ENCODE measurements at regions not wholly inside any gene's neighbourhood (a gene's known extent, or its start where the extent isn't known, plus 50 kb on each side); places are given as distances from the start of the nearest gene placed in this dataset.

- no peak for DNase-seq (ENCODE audit: extremely low spot score, unreplicated experiment)
- Mint-ChIP-seq H3K27me3 (peaks cover 5% of the 10 kb centered on the region), H3K4me1 (ENCODE audit: unreplicated experiment) (no peaks in the 10 kb centered on the region), H3K9me3 (peaks cover 8% of the 10 kb centered on the region), H3K4me3 (no peak overlapping the region), H3K36me3 (no peaks in the 10 kb centered on the region), H3K27ac (no peak overlapping the region)
- TF ChIP-seq CTCF (conservative IDR thresholded peaks at IDR 0.05): no peak
Measured at GRCh38 chr16:6524501-6524900, 808.1 kb upstream of the RBFOX1 start.

GRCh38 chr16:6517020-6517720 lies 815.5 kb upstream of the RBFOX1 start:
- Mint-ChIP-seq H3K4me1 (ENCODE audit: unreplicated experiment) (no peaks in the 10 kb centered on the region), H3K27ac (no peak overlapping the region), H3K27me3 (peaks cover 9% of the 10 kb centered on the region), H3K36me3 (no peaks in the 10 kb centered on the region), H3K4me3 (no peak overlapping the region), H3K9me3 (no peaks in the 10 kb centered on the region)
- TF ChIP-seq CTCF (conservative IDR thresholded peaks at IDR 0.05): no peak
- no peak for DNase-seq (ENCODE audit: extremely low spot score, unreplicated experiment)

DNA sequence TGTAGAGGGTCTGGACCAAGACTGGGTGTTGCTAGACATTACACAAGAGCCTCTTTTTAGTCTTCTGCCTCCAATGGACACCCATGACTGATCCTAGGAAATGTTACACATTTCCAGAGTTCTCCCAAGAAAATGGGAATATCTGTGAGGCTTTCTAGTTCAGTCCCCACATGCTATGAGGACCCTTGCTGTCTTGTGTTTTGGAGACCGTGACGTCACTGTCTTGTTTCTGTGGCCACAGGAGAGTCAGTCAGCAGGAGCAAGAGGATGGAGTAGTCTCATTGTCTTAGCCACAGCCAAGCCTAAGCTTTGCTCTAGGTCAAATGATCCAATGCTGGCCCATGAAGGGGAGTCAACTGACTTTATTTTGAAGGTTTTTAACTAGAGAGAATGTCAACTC lies 820.1 kb upstream of the RBFOX1 start:
- Mint-ChIP-seq H3K27ac (no peak overlapping the region), H3K36me3 (no peaks in the 10 kb centered on the region), H3K27me3 (peaks cover 5% of the 10 kb centered on the region), H3K9me3 (peaks cover 5% of the 10 kb centered on the region), H3K4me1 (ENCODE audit: unreplicated experiment) (no peaks in the 10 kb centered on the region), H3K4me3 (no peak overlapping the region)
- TF ChIP-seq CTCF (conservative IDR thresholded peaks at IDR 0.05): no peak
- no peak for DNase-seq (ENCODE audit: extremely low spot score, unreplicated experiment)

DNA sequence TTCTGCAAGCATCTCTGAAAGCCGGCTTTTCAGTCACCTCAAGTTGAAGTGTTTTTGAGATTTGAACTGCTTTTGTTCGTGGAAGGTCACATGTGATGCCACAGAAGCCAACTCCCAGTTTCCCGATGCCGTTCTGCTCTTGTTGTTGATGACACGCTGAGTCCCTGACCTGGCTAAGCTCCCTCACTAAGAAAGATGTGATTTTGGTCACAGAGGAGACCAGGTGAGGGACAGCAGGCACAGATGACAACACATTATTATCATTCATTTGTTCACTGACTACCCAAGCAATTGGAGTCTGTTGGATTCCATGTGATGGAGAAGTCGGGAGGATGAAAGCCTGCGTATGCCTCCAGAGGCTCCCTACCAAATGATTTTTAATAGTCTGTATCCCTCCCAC lies 822.4 kb upstream of the RBFOX1 start:
- Mint-ChIP-seq H3K4me1 (ENCODE audit: unreplicated experiment) (no peaks in the 10 kb centered on the region), H3K4me3 (no peak overlapping the region), H3K27ac (no peak overlapping the region), H3K9me3 (peaks cover 5% of the 10 kb centered on the region), H3K27me3 (peaks cover 5% of the 10 kb centered on the region), H3K36me3 (no peaks in the 10 kb centered on the region)
- no peak for DNase-seq (ENCODE audit: extremely low spot score, unreplicated experiment)
- TF ChIP-seq CTCF (conservative IDR thresholded peaks at IDR 0.05): no peak

GRCh38 chr16:6499413-6499812 lies 833.2 kb upstream of the RBFOX1 start:
- H3K4me3 Mint-ChIP-seq: no peak overlapping the region

More at GRCh38 chr16:6499413-6499812, 833.2 kb upstream of the RBFOX1 start:
- no peak overlapping the region for H3K27ac Mint-ChIP-seq
- no peak for TF ChIP-seq CTCF (conservative IDR thresholded peaks at IDR 0.05)
- no peaks in the 10 kb centered on the region for H3K9me3 Mint-ChIP-seq
- no peaks in the 10 kb centered on the region for H3K27me3 Mint-ChIP-seq
- no peak for DNase-seq (ENCODE audit: extremely low spot score, unreplicated experiment)
- H3K36me3 Mint-ChIP-seq: no peaks in the 10 kb centered on the region
- H3K4me1 Mint-ChIP-seq (ENCODE audit: unreplicated experiment): no peaks in the 10 kb centered on the region
